HG03575 (cell line): ENCODE measurements at regions not wholly inside any gene's neighbourhood (a gene's known extent, or its start where the extent isn't known, plus 50 kb on each side); places are given as distances from the start of the nearest gene placed in this dataset.
"Not testable (repeated sequence)": the region's sequence is repeated elsewhere in the genome, so short reads cannot be mapped to it uniquely, and the experiment has no call there.

Source experiments
- ATAC-seq: cut with Tn5 transposase; IDR thresholded peaks from one replicate; pipeline ENCODE4 v1.9.1; 2021; ENCODE audit not compliant: unreplicated experiment, insufficient number of reproducible peaks, low FRiP score; ENCODE audit errors: extremely low read depth

DNA sequence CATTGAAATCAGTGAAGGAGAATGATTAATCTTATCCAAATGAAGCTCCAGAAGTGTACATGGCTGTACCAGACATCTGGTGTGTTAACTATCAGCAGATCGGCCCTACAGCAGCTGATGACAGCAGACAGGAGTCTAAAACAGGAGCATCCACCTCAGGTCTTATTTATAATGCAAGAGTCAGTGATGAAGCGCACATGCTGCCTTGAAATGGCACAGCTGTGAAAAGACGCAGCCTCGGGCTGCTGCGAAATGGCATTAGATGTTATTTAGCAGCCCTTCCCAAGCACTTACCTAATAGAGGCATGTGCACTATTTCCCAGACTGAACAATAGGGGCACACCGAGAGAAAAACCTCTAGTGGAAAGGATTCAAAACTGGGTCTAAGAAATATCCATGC is 472.3 kb upstream of the CBLB start:
- no peak for ATAC-seq

DNA sequence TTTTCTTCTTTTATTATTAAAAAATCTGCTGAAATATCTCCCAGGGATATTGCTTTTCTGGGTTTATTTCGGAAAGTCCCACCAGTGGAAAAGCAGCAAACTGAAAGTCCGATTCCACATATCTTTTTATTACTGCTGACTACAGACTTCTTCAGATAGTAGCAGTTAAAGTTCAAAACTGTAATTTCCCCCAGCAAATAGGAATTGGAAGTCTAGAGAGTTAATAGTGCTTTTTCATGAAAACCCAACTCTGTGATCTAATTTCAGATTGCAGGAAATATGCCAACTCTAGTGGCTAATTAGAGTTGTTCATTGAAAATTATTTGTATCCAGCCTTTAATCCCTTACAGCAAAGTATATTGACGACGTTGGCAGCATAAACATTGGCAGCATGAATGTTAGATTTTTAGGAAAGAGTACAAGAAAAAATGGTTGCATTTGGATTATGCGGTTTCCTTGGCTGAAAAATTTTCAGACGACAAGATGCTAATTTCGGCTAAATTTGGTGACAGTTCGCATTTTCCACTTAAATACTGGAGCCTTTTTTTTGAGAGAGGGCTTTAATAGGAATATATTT is 472.9 kb upstream of the CBLB start:
- ATAC-seq = no peak

DNA sequence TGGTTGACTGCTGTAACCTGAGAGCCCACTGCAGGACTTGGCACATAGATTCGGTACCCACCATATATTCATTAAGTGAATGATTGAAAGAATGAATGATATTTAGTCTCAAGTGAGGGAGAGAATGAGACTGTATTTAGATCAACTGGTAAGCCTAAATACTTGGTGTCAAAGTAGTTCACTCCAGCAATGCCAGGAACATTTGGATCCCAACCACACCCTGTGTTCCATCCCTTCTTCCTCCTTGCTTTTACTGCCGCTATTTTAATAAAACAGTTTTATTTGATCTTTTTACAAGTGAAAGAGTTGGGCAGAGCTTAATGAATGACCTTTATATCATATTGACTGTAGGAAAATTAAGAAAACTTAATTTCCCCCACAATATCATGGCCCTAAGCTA is 473.6 kb upstream of the CBLB start:
- no peak for ATAC-seq

DNA sequence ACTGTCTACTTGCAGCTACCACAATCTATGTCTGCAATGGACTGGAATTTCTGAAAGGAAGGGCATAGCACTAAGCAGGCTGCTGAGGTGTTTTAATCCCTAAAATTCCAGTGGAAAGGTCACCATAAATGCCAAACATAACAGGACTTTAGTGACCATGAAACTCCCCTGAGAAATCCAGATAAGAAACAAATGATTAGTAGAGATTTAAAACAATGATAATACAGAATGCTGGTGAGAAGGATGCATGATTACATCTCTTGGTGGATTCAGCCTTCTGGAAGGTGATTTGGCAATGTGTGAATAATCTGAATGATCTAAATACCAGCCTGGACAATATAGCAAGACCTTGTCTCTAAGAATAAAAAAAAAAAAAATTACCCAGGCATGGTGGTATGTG is 475.0 kb upstream of the CBLB start:
- no peak for ATAC-seq

DNA sequence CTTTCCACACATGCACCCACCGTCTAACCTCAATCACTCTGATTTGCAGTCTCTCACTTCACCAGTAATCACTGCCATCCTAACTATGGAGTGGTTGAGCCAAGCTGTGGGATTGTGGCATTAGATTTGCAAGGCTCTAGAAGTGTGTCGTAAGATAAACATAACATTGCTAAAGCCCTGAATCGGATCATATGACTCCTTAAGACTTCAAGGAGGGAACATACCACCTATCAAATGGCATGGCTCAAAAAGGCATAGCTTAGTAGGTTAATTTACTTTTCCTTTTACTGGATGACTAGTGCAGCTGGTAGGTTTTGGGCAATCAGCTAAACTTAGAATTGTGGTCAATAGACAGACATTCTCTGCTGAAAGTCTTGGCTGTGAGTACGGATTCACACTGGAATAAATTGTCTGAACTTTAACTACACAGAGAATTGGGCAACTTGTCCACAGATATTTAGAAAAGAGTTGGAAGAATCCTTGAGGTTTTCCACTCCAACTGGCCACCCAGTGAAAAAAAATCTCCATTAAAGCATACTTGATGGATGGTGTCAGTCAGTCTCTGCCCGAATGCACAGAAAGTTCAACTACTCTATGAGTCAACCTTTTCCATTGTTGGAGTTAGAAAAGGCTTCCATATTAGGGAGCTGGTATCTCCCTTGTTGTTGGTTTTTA is 476.7 kb upstream of the CBLB start:
- no peak for ATAC-seq

DNA sequence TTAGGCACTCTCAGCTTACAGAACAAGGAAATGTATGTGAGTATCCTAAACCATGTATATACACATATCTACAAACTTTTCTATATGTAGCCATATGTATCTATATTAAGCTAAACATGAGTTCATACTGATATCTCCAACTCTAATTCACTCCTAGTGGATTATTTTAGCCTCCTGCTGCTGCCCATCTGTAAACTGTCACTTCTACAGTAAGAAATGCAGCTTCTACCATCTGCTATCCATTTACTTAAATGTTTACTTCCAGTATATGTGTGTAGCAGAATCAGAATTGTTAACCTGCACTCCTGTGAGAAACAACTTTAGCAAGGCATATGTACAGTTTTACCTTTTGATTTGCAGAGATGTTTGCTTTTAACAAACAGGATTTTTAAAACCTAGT is 478.5 kb upstream of the CBLB start:
- no peak for ATAC-seq

DNA sequence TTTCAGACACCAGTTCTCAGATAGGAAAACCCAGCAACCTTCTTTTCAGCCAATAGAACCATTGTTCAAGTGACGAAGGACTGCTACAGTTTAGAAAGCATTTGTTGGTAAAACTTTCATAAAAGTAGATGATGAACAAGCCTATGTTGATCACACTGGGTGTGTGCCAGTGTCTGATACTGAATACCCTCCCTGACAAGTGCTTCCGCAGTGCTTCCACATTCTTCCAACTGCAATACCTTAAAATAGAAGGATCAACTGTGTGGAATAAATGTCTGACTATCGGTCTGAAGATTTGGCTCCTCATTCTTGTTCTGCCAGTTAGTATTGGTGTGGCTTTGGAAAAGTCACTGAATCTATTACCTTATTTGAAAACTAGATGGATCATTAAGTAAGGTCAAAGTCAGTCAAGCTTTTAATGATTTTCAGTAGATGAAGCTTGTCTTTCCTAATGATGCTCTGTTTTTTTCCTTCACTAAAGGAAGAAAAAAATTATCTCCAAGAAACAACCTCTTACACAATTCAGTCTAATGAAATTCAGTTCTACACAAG is 479.4 kb upstream of the CBLB start:
- no peak for ATAC-seq

DNA sequence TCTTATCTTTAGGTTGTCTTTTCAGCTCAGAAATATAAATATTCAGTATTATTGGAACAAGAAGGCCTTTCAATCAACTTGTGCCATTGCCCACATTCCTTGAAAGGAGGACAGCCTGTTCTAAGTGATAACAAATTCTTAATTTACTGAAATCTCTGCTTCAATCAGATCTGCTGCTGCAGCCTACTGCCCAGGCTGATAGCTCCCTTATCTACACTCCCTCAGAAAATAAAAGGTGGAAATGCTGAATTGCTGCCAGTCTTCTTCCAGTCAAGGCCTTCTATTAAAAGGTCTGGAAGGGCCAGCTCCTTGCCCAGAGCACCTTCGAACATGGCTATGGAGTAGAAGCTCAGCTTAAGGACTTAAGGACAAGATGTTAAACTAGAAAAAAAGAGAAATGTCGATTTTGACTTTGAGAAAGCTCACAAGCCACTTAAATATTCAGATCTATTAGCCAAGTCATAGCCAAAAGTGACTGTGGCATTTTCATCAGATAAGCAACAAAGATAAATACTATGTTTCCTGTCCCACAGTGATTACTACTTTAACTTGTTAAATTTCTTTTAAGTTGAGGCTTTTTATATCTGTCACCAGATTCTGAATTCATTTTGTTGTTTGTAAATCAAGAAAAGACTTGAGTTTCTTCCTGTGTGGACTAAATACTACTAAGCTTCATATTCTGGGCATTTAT is 480.5 kb upstream of the CBLB start:
- no peak for ATAC-seq

DNA sequence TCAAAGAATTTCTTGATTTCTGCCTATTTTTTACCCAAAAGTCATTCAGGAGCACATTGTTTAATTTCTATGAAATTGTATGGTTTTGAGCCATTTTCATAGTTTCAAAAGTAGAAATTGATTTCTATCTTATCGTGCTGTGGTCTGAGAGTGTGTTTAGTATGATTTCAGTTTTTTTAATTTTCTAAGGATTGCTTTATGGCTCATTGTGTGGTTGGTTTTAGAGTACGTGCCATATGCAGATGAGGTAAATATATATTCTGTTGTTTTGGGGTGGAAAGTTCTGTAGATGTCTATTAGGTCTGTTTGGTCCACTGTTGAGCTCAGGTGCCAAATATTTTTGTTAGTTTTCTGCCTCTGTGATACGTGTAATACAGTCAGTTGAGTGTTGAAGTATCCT is 487.1 kb upstream of the CBLB start:
- ATAC-seq = no peak

DNA sequence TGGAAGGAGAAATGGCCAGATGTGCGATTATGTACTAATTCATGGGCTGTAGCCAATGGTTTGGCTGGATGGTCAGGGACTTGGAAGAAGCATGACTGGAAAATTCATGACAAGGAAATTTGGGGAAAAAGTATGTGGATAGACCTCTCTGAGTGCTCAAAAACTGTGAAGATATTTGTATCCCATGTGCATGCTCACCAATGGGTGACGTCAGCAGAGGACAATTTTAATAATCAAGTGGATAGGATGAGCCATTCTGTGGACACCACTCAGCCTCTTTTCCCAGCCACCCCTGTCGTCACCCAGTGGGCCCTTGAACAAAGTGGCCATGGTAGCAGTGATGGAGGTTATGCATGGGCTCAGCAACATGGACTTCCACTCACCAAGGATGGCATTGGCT is 490.9 kb upstream of the CBLB start:
- ATAC-seq = no peak

DNA sequence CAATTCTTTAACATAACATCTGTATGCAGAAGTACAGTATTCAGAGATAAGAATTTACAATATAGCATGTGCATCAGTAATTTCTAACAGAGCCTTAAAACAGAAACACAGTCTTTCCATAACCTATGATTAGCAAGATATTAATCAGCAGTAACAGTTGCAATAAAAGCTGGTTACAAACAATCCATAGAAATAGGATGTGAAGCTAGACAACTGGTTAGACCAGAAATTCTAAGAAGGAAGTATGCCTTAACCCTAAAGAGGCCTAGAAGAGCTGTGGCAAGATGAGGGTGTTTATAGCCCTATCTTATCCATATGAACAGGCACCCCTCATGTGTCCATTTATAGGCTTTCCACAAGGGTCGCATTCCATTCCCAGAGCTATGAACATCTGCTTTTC is 492.1 kb upstream of the CBLB start:
- ATAC-seq = not testable (repeated sequence)

DNA sequence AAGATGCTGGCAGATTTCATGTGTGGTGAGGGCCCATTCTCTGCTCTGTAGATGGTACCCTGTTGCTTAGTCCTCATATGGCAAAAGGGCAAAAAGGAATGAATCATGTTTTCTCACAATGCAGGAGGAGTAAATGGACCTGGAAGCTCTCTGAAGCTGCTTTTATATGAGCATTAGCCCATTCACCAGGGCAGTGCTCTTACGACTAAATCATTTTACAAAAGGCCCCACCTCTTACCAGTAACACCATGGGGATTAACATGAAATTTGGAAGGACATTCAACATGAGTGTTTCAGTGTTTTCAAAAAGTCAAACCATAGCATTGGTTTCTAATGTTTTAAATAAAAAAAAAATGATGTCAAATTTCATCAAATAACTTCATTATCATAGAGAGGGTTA is 495.7 kb upstream of the CBLB start:
- no peak for ATAC-seq

DNA sequence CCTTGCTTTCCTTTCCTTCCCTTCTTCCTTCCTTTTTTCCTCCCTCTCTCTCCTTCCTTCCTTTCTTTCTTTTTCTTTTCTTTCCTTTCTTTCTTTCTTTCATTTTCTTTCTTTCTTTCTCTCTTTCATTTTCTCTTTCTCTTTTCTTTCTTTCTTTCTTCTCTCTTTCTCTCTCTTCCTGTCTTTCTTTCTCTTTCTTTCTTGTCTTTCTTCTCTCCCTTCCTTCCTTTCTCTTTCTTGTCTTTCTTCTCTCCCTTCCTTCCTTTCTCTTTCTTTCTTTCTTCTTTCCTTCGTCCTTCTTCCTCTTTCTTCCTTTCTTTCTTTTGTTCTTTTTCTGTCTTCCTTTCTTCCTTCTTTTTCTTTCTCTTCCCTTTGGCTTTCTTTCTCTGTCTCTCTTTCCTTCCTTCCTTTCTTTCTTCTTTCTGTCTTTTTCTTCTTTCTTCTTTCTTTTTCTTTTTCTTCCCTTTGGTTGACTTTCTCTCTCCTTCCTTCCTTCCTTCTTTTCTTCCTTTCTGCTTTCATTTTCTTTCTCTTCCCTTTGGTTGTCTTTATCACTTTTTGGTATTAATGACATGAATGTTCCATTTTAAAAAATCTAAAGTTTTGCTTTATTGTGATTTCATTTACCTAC is 496.4 kb upstream of the CBLB start:
- ATAC-seq = no peak

DNA sequence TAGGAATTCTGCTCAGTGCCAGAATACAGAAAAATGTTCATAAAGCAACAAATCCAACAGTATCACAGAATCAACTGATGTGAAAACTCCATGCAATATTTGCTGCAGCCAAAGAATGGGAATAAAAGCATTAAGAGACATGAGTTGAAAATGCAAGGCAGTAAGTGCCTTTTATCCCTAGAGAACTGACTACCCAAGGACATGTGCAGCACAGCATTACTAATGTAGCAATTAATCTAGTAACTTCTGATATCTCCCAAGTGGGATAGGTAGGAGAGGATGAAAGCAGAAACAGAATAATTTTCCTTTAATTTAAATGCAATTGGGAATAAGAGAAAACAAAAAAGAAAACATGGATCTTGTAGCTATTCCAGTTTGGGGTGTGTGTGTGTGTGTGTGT is 497.5 kb upstream of the CBLB start:
- ATAC-seq = no peak

DNA sequence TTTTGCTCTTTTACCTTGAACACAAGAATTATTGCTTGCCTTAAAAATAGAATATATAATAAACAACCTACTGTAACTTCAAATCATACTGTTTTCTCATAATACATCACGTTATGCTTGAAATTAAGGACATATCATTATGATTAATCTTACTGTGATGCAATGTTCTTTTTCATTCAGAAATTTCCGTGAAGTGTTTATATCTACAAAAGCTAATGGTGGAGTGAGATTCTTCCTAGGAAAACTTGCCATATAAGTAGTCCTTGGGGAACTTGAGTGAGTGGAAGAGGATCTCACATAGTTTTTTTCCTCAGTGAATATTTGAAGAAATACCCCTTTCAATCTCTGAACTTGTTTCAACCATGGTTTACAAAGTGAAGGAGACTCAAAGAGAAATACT is 498.7 kb upstream of the CBLB start:
- ATAC-seq = no peak

DNA sequence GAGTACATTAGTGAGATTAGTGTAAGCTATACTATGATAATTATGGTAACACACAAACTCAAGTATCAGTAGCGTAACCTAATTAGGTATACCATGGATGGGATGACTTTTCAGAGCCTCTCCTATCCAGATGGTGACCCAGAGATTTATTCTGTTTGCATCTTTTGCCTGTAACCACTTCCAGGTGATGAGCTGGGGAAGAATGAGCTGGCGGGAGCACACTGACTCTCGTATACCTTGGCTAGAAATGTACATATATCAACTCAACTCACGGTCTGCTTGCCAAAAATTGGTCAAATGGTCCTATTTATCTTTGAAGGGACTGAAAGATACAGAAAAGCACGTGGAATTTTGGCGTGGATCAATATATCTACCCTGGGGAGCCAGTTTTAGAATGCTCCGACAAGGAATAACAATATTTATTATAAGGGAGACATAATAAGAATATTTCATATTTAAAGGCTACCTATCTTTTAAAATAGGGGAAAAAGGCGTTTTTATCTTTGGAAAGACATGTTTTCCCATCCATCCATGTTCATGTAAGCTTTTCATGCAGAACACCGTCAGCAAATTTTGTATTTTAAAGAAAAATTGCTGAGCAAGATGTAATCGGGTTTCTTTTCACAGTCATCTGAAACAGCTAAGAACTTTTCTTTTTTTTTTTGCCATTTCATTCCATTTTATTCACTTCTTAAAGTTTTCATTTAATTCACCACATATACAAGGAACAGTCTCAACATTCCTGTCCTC is 502.6 kb upstream of the CBLB start:
- no peak for ATAC-seq

DNA sequence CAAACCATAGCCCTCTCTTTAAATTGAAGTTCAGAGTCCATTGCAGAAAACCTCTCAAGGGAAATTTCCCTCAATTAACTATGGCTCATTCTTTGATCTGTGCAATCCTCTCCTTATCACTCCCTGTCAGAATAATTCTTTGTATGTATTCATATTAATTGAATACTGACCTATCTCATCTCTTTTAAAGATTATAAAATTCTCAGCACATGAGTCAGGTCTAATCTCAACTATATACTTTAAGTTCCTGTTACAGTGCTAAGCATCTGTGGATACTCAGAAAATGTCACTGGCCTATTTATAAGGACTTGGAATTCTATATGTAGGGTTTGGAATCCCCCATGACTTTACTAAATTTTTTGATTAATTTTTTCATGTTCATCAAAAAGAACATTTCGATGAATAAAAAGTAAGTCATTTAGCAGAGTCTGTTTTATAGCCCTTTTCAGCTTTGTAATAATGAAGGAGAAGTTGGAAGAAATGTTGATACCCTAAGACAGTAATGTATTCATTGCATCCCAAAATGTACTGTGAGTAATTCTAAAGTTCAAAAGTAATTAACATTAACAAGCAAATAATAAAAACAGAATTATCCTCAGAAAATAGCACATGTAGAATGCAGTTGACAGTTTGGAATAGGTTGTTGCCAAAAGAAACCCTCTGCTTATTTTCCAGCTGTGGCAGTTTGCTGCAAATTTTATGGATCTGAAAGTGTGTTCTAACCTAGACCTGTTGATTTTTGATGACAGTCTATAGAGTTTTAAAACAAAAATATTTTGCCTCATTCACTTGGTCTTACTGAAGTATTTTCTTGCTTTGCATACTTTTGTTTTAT is 503.4 kb upstream of the CBLB start:
- ATAC-seq = no peak

DNA sequence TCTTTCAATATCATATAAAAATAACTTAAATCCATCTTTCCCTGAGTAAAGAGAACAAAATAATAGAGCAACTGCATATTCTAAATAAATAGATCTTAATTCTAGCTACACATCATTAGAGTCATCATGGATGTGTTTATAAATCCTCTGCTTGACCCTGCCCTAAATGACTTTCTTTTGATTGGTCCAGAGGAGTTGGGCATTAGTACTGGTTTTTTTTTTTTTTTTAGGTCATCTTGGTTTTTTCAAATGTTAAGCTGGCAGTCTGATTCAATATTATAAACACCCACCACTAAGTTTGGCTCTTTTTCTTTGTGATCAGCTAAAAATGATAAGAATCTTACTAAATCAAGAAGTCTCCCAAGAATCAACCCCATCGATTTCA is 504.0 kb upstream of the CBLB start:
- ATAC-seq = no peak
